CD4-positive, CD25-positive, alpha-beta regulatory T cell (primary cell): ENCODE measurements at regions not wholly inside any gene's neighbourhood (a gene's known extent, or its start where the extent isn't known, plus 50 kb on each side); places are given as distances from the start of the nearest gene placed in this dataset.

Experiments used
- ATAC-seq, 2 donors: fragments of 150-1000 bp; cut with Tn5 transposase; one replicate each; pipeline ENCODE4 v1.10.0; 2021; ENCODE audit warnings: low read depth in 2 of 2, moderate number of reproducible peaks in 2 of 2, moderate library complexity in 1 of 2
- DNase-seq, 3 donors: peaks; one replicate each; pipeline versions ENCODE4 v3.0.0 to v3.0.0-alpha.2; 2012 to 2022; ENCODE audit warnings: mixed read lengths in 1 of 3
- H3K27ac ChIP-seq: one replicate; pipeline ENCODE4 v1.7.0; 2013; ENCODE audit warnings: mild to moderate bottlenecking, low read length; ENCODE audit not compliant: insufficient read depth, poor library complexity, severe bottlenecking
- H3K27me3 ChIP-seq: one replicate; pipeline ENCODE4 v1.7.0; 2013; ENCODE audit warnings: low read length; ENCODE audit not compliant: control insufficient read depth, insufficient read depth
- H3K36me3 ChIP-seq: one replicate; pipeline ENCODE4 v1.7.0; 2013; ENCODE audit warnings: mild to moderate bottlenecking, low read length, moderate library complexity; ENCODE audit not compliant: control insufficient read depth, insufficient read depth
- H3K4me1 ChIP-seq: 2 replicates; pipeline ENCODE4 v1.7.0; 2013; ENCODE audit warnings: mild to moderate bottlenecking, low read length; ENCODE audit not compliant: insufficient read depth, control insufficient read depth, poor library complexity, severe bottlenecking
- H3K4me3 ChIP-seq: one replicate; pipeline ENCODE4 v1.7.0; 2013; ENCODE audit warnings: low read depth, mild to moderate bottlenecking, low read length, moderate library complexity
- H3K9me3 ChIP-seq, 2 experiments: 1 replicate in 1 of 2; 2 replicates in 1 of 2; pipeline ENCODE4 v1.7.0; 2013; ENCODE audit warnings: low read length in 2 of 2, mild to moderate bottlenecking in 1 of 2, moderate library complexity in 1 of 2; ENCODE audit not compliant: control insufficient read depth in 2 of 2
- H3K27ac Mint-ChIP-seq, 3 donors: one replicate each; pipeline ENCODE4 v1.8.0; 2020 to 2022; ENCODE audit warnings: mild to moderate bottlenecking in 3 of 3, mixed read lengths in 3 of 3, moderate library complexity in 2 of 3
- H3K27me3 Mint-ChIP-seq: one replicate; pipeline ENCODE4 v1.8.0; 2022; ENCODE audit warnings: mild to moderate bottlenecking, mixed read lengths
- H3K36me3 Mint-ChIP-seq: one replicate; pipeline ENCODE4 v1.8.0; 2020; ENCODE audit warnings: mixed read lengths
- H3K4me1 Mint-ChIP-seq, 4 donors: one replicate each; pipeline ENCODE4 v1.8.0; 2020 to 2022; ENCODE audit warnings: mixed read lengths in 4 of 4, mild to moderate bottlenecking in 1 of 4
- H3K4me3 Mint-ChIP-seq, 4 donors: one replicate each; pipeline ENCODE4 v1.8.0; 2020 to 2022; ENCODE audit warnings: mild to moderate bottlenecking in 4 of 4, mixed read lengths in 4 of 4, moderate library complexity in 3 of 4
- H3K9me3 Mint-ChIP-seq, 7 donors: one replicate each; pipeline ENCODE4 v1.8.0; 2020 to 2022; ENCODE audit warnings: mixed read lengths in 7 of 7, mild to moderate bottlenecking in 3 of 7, moderate library complexity in 2 of 7

DNA sequence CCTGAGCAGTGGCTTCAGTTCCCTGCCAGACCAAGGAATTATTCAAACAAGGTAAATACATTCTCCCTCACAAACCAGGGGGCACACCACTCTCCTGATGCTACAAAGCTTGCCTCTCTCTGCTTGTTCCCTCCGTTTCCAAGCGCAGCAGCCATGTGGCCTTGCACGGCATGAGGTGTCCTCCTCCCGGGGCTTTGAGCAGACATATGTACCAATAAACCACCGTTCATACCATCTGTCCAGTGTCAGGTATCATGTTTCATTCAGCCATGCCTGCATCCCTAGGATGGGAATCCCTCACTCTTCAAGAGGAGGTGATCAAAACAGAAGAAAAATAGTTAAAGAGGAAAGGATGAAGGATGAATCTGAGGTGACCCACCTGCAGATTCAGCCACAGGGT, 282.7 kb downstream of the ENC1 start:
- ATAC-seq: no peak
- Mint-ChIP-seq H3K4me3 (no peak overlapping the region), H3K27me3 (no peaks in the 10 kb centered on the region), H3K9me3 (no peaks in the 10 kb centered on the region), H3K36me3 (no peaks in the 10 kb centered on the region), H3K27ac (no peak overlapping the region), H3K4me1 (no peaks in the 10 kb centered on the region)
- Histone ChIP-seq H3K4me1 (no peaks in the 10 kb centered on the region), H3K36me3 (no peaks in the 10 kb centered on the region), H3K4me3 (no peak overlapping the region), H3K27me3 (no peaks in the 10 kb centered on the region), H3K9me3 (no peaks in the 10 kb centered on the region), H3K27ac (no peak overlapping the region)
- no peak for DNase-seq

DNA sequence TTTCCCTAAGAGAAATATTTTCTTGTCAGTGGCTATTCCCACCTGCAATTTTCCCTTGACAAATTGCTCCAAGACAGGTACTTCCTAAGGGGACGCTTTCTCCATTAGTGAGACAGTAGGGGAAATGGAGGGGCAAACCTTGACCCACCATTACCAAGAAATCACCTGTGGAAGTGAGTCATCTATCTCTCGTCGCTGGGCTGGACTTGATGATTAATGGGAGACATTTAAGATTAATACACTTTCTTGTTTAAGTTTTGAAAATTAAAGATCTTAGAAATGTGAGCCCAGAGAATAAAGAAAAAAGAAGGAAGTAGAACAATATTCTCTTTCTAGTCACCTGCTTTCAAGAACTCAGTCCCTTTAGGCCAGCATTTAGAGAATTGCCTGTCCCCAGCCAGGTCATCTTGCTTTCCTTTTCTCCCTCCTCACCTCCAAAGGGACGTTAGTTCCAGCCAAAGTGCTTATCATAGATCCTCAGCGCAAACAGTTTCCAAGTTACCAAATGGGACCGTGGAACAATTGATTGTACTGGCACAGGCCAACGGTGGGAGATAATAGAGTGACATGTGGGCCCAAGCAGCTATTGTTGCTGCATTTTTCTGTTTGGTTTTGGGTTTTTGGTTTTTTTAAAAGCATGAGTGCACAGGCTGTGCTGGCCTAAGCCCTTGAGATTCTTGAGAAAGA, 284.4 kb downstream of the ENC1 start:
- Histone ChIP-seq H3K4me1 (no peaks in the 10 kb centered on the region), H3K27ac (no peak overlapping the region), H3K36me3 (no peaks in the 10 kb centered on the region), H3K4me3 (no peak overlapping the region), H3K9me3 (no peaks in the 10 kb centered on the region), H3K27me3 (no peaks in the 10 kb centered on the region)
- H3K4me1 Mint-ChIP-seq: no peaks in the 10 kb centered on the region
- no peaks in the 10 kb centered on the region for H3K36me3 Mint-ChIP-seq
- no peak for DNase-seq
- H3K4me3 Mint-ChIP-seq: no peak overlapping the region
- ATAC-seq: no peak
- peaks cover 0 to 2% (median 0%) of the 10 kb centered on the region in 7 donors for H3K9me3 Mint-ChIP-seq
- H3K27me3 Mint-ChIP-seq: no peaks in the 10 kb centered on the region
- H3K27ac Mint-ChIP-seq: no peak overlapping the region

GRCh38 chr5:74355041-74355824, 285.3 kb downstream of the ENC1 start:
- DNase-seq (no peak), ATAC-seq (no peak)
- H3K9me3 Mint-ChIP-seq: peaks cover 0 to 2% (median 0%) of the 10 kb centered on the region in 7 donors
- Histone ChIP-seq H3K4me1 (no peaks in the 10 kb centered on the region), H3K27ac (no peak overlapping the region), H3K9me3 (no peaks in the 10 kb centered on the region), H3K4me3 (no peak overlapping the region), H3K27me3 (no peaks in the 10 kb centered on the region), H3K36me3 (no peaks in the 10 kb centered on the region)
- H3K27ac Mint-ChIP-seq: no peak overlapping the region
- no peaks in the 10 kb centered on the region for H3K36me3 Mint-ChIP-seq
- no peak overlapping the region for H3K4me3 Mint-ChIP-seq
- no peaks in the 10 kb centered on the region for H3K4me1 Mint-ChIP-seq
- H3K27me3 Mint-ChIP-seq: no peaks in the 10 kb centered on the region

- peaks cover 9% of the 10 kb centered on the region for H3K27me3 Mint-ChIP-seq
- H3K27ac Mint-ChIP-seq: no peak overlapping the region
- DNase-seq (no peak), ATAC-seq (no peak)
- no peaks in the 10 kb centered on the region for H3K4me1 ChIP-seq
- no peaks in the 10 kb centered on the region for H3K27me3 ChIP-seq
- H3K9me3 ChIP-seq: no peaks in the 10 kb centered on the region
- no peaks in the 10 kb centered on the region for H3K4me1 Mint-ChIP-seq
- no peaks in the 10 kb centered on the region for H3K36me3 ChIP-seq
- H3K4me3 ChIP-seq: no peak overlapping the region
- H3K4me3 Mint-ChIP-seq: no peak overlapping the region
- H3K9me3 Mint-ChIP-seq: peaks cover 0 to 5% (median 0%) of the 10 kb centered on the region in 7 donors
- H3K36me3 Mint-ChIP-seq: no peaks in the 10 kb centered on the region
- no peak overlapping the region for H3K27ac ChIP-seq
These were observed 288.3 kb downstream of the ENC1 start for GRCh38 chr5:74352256-74352655.

GRCh38 chr5:74342948-74343682, 297.4 kb downstream of the ENC1 start:
- no peak overlapping the region for H3K4me3 ChIP-seq
- Mint-ChIP-seq H3K27ac (no peak overlapping the region), H3K4me3 (no peak overlapping the region), H3K36me3 (no peaks in the 10 kb centered on the region), H3K27me3 (peaks cover 8% of the 10 kb centered on the region), H3K4me1 (no peaks in the 10 kb centered on the region), H3K9me3 (peaks cover 0 to 2% (median 0%) of the 10 kb centered on the region in 7 donors)
- no peaks in the 10 kb centered on the region for H3K4me1 ChIP-seq
- H3K9me3 ChIP-seq: no peaks in the 10 kb centered on the region
- H3K27ac ChIP-seq: no peak overlapping the region
- H3K27me3 ChIP-seq: no peaks in the 10 kb centered on the region
- DNase-seq (no peak), ATAC-seq (no peak)
- H3K36me3 ChIP-seq: no peaks in the 10 kb centered on the region

GRCh38 chr5:74342182-74342581, 298.3 kb downstream of the ENC1 start:
- no peaks in the 10 kb centered on the region for H3K9me3 ChIP-seq
- H3K27ac Mint-ChIP-seq: no peak overlapping the region
- H3K4me1 ChIP-seq: no peaks in the 10 kb centered on the region
- H3K27ac ChIP-seq: no peak overlapping the region
- ATAC-seq: no peak
- H3K4me1 Mint-ChIP-seq: no peaks in the 10 kb centered on the region
- H3K4me3 Mint-ChIP-seq: no peak overlapping the region
- H3K4me3 ChIP-seq: no peak overlapping the region
- peaks cover 4% of the 10 kb centered on the region for H3K27me3 Mint-ChIP-seq
- H3K36me3 Mint-ChIP-seq: no peaks in the 10 kb centered on the region
- H3K27me3 ChIP-seq: no peaks in the 10 kb centered on the region
- peaks cover 0 to 2% (median 0%) of the 10 kb centered on the region in 7 donors for H3K9me3 Mint-ChIP-seq
- no peaks in the 10 kb centered on the region for H3K36me3 ChIP-seq
- DNase-seq: no peak

GRCh38 chr5:74341221-74341620, 299.3 kb downstream of the ENC1 start:
- no peaks in the 10 kb centered on the region for H3K4me1 ChIP-seq

More at GRCh38 chr5:74341221-74341620, 299.3 kb downstream of the ENC1 start:
- H3K36me3 ChIP-seq: no peaks in the 10 kb centered on the region
- DNase-seq (no peak), ATAC-seq (no peak)
- Mint-ChIP-seq H3K9me3 (peaks cover 0 to 2% (median 0%) of the 10 kb centered on the region in 7 donors), H3K4me1 (no peaks in the 10 kb centered on the region), H3K27me3 (peaks cover 4% of the 10 kb centered on the region), H3K27ac (no peak overlapping the region), H3K36me3 (no peaks in the 10 kb centered on the region), H3K4me3 (no peak overlapping the region)
- no peaks in the 10 kb centered on the region for H3K27me3 ChIP-seq
- H3K9me3 ChIP-seq: no peaks in the 10 kb centered on the region
- no peak overlapping the region for H3K27ac ChIP-seq
- no peak overlapping the region for H3K4me3 ChIP-seq
